B cell (primary cell): ENCODE measurements at regions not wholly inside any gene's neighbourhood (a gene's known extent, or its start where the extent isn't known, plus 50 kb on each side); places are given as distances from the start of the nearest gene placed in this dataset.

Experiments used
- EZH2 ChIP-seq: IDR thresholded peaks from 2 replicates; pipeline ENCODE4 v1.6.1; 2012; ENCODE audit warnings: borderline replicate concordance, low read depth, mild to moderate bottlenecking, moderate library complexity, low read length; ENCODE audit not compliant: insufficient read depth, poor library complexity, severe bottlenecking
- TF ChIP-seq, protein P1 (sequence below): fragments of 200-600 bp; IDR thresholded peaks from one replicate; pipeline ENCODE4 v1.8.0; 2022; ENCODE audit warnings: antibody characterized with exemption, mild to moderate bottlenecking

DNA sequence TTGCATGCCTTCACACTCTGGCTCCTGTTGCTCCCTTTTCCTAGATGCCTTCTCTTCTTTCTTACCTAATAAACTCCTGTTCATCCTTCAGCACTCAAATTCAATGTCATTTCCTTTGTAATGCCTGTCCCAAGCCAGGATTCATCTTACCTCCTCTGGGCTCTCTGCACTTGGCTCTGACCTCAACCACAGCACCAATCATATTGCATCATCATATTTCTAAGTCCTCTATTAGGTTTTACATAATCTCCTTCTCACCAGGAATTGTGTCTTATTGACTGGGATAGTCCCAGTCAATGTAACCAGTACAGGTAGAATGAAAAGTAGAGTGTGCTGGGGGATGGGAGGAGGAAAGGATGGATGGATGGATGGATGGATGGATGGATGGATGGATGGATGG is 187.1 kb downstream of the NRP2 start:
- TF ChIP-seq, protein P1, sequence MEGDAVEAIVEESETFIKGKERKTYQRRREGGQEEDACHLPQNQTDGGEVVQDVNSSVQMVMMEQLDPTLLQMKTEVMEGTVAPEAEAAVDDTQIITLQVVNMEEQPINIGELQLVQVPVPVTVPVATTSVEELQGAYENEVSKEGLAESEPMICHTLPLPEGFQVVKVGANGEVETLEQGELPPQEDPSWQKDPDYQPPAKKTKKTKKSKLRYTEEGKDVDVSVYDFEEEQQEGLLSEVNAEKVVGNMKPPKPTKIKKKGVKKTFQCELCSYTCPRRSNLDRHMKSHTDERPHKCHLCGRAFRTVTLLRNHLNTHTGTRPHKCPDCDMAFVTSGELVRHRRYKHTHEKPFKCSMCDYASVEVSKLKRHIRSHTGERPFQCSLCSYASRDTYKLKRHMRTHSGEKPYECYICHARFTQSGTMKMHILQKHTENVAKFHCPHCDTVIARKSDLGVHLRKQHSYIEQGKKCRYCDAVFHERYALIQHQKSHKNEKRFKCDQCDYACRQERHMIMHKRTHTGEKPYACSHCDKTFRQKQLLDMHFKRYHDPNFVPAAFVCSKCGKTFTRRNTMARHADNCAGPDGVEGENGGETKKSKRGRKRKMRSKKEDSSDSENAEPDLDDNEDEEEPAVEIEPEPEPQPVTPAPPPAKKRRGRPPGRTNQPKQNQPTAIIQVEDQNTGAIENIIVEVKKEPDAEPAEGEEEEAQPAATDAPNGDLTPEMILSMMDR, result no peak
- TF ChIP-seq EZH2, result no peak
